ENCODE measurements at regions not wholly inside any gene's neighbourhood (a gene's known extent, or its start where the extent isn't known, plus 50 kb on each side); places are given as distances from the start of the nearest gene placed in this dataset.

DNA sequence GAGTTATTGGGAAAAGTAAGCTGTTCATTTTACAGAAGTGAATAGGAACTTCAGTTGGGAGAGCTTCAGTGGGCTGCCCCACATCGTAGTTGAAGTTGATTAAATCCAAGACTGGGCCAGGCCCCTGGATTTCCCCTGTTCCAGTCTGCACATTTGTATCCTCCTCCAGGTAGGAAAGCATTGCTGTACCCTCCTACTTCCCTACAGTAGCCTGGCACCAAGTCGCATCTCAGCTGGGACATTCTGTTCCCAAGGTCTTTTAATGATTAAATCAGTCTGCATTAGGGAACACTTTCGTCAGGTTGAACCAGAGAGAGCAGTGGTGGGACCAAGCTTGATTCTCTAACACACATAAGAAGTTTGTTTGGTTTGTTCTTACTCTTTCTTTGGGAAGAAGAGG lies 165.8 kb upstream of the PPARGC1A start:
- TF ChIP-seq, protein P1, sequence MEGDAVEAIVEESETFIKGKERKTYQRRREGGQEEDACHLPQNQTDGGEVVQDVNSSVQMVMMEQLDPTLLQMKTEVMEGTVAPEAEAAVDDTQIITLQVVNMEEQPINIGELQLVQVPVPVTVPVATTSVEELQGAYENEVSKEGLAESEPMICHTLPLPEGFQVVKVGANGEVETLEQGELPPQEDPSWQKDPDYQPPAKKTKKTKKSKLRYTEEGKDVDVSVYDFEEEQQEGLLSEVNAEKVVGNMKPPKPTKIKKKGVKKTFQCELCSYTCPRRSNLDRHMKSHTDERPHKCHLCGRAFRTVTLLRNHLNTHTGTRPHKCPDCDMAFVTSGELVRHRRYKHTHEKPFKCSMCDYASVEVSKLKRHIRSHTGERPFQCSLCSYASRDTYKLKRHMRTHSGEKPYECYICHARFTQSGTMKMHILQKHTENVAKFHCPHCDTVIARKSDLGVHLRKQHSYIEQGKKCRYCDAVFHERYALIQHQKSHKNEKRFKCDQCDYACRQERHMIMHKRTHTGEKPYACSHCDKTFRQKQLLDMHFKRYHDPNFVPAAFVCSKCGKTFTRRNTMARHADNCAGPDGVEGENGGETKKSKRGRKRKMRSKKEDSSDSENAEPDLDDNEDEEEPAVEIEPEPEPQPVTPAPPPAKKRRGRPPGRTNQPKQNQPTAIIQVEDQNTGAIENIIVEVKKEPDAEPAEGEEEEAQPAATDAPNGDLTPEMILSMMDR (IDR thresholded peaks at IDR 0.05), result no peak
- TF ChIP-seq POLR2AphosphoS5 (IDR thresholded peaks at IDR 0.05), result no peak
- TF ChIP-seq POLR2A (IDR thresholded peaks at IDR 0.05), result no peak
